GM18502 (cell line): ENCODE measurements at regions not wholly inside any gene's neighbourhood (a gene's known extent, or its start where the extent isn't known, plus 50 kb on each side); places are given as distances from the start of the nearest gene placed in this dataset.
"Not testable (repeated sequence)": the region's sequence is repeated elsewhere in the genome, so short reads cannot be mapped to it uniquely, and the experiment has no call there.

Experiments
- ATAC-seq: cut with Tn5 transposase; IDR thresholded peaks from one replicate; pipeline ENCODE4 v1.9.1; 2021; ENCODE audit warnings: mild to moderate bottlenecking; ENCODE audit not compliant: unreplicated experiment, poor library complexity

DNA sequence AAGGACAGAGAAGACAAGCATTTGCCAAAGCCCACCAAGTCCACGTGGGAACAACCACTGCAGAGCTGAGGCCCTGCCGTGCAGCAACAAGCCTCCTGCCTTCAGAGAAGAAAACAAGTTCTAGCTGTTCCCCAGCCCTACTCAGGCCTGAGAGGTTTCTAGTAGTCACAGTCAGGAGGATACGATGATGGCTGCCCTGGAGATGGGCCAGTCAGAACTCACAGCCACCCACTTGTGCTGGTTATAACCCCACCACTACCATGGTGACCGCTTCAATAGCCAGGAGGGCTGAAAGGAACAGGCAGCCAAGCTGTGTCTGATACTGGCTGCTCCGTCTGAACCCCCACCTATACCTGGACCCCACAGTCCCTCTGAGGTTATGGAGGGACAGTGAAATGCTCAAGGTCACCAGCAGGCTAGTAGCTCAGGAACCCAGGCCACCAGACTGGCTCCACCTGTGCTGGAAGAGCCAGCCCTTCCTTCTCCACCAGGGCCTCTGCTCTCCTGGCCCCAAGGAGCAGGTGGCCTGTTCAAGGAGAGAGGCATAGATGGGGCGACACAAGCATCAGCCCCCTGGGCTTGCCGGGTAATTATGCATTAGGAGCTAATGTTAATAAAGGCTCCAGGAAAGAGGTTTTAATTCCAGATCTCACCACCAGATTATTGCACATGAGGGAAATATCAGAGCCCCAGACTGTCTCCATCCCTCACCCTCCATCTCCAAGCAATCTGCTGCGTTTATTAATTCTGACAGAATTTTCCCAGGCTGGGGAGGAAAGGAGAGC lies 125.8 kb upstream of the PCBD1 start:
- ATAC-seq = no peak

- no peak for ATAC-seq
Observed at GRCh38 chr10:71015674-71016073, 127.3 kb upstream of the PCBD1 start.

DNA sequence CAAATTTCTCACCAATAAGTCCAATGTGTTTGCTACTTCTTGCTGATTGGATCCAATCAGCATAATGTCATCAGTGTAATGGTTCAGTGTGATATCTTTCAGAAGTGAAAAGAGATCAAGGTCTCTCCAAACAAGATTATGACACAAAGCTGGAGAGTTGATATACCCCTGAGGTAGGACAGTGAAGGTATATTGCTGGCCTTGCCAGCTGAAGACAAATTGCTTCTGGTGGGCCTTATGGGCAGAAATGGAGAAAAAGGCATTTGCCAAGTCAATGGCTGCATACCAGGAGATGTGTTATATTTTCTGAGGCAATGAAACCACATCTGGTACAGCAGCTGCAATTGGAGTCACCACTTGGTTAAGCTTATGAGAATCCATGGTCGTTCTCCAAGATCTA lies 131.7 kb upstream of the PCBD1 start:
- ATAC-seq = not testable (repeated sequence)

GRCh38 chr10:71021402-71021801 lies 133.0 kb upstream of the PCBD1 start:
- no peak for ATAC-seq

- ATAC-seq = no peak
Observed at GRCh38 chr10:71023704-71024283, 135.4 kb upstream of the PCBD1 start.

DNA sequence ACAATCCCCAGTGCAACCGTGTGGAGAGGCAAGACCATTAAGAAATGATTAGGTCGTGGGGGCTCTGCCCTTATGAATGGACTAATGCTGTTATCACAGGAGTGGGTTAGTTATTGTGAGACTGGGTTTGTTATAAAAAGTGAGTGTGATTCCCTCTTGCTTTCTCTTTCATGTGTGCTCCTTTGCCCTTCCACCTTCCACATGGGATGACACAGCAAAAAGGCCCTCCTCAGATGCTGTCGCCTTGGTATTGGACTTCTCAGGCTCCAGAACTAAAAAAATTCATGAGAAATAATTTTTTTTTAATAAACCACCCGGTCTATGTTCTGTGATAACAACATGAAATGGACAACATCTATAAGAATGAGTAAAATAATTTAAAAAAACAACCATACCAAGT lies 136.1 kb upstream of the PCBD1 start:
- no peak for ATAC-seq

- ATAC-seq = no peak
Observed at GRCh38 chr10:71025535-71025934, 137.2 kb upstream of the PCBD1 start.

GRCh38 chr10:71028066-71028465 lies 139.7 kb upstream of the PCBD1 start:
- no peak for ATAC-seq

DNA sequence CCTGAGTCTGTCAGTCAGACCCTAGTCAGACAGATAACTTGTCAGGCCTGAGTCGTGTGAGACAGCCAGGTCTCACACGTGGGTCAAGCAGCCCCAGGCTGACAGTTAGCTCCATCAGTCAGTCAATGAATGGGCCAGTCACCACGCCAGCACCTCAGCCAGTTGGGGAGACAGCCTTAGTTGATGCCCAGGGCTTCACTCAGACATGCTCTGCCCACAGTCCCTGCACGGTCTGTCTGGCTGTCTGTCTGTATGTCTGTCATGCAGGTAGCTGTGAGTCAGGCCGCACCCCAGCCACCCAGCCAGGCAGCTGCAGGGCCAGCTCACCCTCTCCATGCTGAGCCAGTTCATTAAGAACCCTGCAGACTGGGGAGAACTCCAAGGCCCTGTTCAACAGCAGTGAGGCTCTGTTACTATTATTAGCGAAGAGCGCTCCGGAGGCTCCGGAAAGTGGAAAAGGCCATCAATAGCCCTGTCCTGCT lies 141.1 kb upstream of the PCBD1 start:
- no peak for ATAC-seq

- no peak for ATAC-seq
Observed at GRCh38 chr10:71029907-71030306, 141.5 kb upstream of the PCBD1 start.

- no peak for ATAC-seq
Observed at GRCh38 chr10:71031026-71031425, 142.7 kb upstream of the PCBD1 start.

DNA sequence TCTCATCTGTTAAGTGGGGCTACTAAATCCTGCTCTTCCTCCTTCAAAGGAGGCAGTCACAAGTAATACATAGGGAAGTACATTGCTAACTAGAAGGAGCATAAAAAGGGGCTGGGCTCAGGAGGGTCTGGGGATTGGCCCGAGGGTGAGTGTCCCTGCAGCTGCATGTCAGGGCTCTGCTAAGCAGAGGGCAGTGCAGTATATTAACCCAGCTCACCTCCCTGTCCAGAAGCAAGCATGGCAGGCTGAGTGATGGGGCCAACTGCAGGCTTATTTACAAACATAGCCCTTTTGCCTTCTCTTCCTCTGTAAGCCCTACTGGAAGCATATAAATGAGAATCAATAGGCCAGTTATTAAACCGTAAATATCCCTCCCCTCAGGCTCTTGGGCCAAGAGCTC lies 143.2 kb upstream of the PCBD1 start:
- no peak for ATAC-seq

- ATAC-seq = no peak
Observed at GRCh38 chr10:71032887-71033286, 144.5 kb upstream of the PCBD1 start.

DNA sequence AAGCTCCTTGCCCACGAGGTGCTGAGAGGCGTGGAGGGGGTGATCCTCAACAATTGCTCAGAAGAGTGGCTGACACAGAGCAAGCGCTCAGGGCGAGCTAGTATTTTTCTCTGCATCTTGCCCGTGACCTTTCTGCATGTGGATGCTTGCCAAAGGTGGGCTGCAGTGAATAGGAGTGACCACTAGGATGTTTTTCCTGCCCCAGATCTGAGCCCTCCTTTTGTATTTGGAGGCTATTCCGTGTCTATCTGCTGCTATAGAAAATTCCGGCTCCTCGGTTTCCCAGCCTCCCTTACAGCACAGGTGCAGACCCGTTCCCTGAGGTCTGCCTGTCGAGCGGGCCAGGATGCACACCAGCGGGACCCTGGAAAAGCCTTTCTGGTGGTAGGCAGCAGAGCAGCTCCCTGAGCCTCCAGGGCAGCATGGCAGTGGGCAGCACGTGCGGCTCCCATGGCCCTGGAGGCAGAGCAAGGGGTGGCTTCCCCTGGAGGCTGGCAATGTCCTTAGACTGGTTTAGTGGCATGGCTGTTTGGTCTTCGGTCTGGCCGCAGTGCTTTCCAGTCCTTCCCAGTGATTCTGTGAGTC lies 145.1 kb upstream of the PCBD1 start:
- ATAC-seq = no peak

DNA sequence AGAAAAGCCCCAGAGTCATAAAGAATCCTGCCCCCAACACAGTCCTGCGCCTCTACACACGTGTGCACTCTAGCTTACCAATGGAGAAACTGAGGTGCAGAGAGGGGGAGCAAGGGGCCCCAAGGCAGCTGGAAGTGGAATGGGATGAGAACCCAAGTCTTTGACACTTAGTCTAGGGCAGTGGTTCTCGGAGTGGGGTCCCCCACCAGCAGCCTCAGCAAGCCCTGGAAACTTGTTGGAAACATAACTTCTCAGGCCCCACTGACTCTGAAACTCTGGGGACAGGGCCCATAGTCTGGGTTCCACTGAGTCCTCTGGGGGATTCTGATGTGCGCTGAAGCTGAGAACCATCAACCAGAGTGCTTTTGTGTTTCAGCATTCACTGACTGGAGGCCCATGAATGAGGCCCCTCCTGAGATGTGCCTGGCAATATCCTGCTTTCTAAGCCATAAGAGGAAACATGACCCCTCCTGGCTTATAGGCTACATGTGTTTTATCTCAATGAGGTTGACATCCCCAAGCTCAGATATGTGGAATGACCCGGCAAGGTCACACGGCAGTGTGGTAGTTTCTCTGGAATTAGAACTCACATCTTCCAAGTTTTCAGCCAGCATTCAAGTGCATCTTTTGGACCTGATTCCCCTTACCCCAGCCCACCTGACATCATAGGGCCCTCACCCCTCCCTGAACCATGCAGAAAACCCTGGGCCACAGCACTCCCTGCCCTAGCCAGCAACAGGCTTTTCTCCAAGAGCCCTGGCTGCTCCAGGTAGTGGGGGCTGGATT lies 147.3 kb upstream of the PCBD1 start:
- ATAC-seq = no peak

DNA sequence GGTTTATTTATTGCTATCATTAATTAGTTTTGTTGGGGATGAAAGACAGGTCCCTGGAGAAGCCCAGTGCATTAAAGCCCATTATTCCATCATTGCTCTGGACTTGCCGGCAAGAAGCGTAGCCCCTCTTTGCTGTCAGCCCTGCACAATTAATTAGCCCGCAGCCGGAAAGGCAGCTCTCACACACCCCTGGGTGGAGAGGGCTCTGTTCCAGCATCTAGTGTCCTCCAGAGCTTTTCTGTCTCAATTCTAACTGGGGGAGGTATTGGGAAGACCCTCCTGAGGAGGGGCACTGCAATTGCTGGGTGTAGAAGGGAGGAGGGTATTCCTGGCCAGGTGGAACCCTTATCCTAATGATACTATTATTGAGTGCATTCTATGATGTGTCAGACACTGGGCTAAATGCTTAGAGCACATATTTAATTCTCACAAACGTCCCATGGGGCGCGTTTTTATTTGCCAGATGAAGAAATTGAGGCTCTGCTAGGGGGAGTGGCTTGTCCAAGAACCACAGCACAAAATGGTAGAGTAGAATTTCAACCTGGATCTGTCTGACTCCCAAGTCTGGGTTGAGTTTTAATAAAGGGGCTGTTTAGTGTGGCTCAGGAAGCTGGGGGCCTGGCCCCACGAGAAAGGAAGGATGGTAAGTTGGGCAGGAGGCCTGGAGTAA lies 148.1 kb upstream of the PCBD1 start:
- no peak for ATAC-seq

DNA sequence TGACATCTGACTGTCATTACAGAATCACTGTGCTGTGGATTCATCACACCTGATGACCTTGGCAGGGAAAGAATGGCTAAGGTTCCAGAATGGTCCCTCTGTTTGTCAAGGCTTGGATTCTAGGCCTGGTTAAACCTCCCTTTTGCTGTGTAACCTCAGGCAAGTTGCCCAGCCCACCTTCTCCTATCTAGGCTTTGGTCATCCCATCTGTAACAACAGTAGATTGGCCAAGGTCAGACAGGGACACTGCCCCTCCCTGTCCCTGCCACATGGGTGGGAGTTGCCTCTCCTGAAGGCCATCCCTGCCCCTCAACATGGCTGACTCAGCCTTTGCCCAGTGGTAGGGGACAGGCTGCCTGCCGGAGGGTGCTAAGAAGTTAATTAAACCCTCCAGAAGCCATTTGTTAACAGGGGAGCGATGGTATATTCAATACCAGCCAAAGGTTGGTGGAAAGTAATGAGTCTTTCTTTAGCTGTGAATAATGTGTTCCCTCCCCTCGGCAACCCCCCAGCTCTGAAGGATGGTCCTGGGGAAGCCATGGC lies 149.8 kb upstream of the PCBD1 start:
- ATAC-seq = no peak

DNA sequence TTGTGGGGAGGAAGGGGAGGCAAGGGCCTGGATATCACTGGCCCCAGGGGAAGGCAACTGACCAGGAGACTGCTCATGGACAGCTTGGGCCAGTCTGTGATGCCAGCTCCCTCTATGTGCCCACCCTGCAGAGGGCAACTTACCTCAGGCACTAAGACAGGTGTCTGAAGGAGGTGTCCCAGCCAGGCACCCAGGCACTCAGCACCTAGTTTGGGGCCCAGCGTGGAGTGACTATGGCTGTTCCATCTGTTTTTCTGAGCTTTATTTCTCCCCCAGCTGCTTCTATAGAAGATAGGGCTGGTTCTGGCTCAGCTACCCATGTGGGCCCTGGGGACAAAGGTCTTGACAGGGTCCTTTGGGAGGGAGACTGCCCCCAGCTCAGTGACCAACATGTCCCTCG lies 150.6 kb upstream of the PCBD1 start:
- ATAC-seq = no peak

- ATAC-seq = no peak
Observed at GRCh38 chr10:71039551-71039950, 151.2 kb upstream of the PCBD1 start.

- ATAC-seq = no peak
Observed at GRCh38 chr10:71040343-71040742, 152.0 kb upstream of the PCBD1 start.
